Mesenchymal stem cell (in vitro differentiated cells and primary cell): ENCODE measurements at regions not wholly inside any gene's neighbourhood (a gene's known extent, or its start where the extent isn't known, plus 50 kb on each side); places are given as distances from the start of the nearest gene placed in this dataset.
A peak's percentile ranks its signal among the peaks of the same experiment; 100 is the strongest.

Source experiments
- DNase-seq: peaks from one replicate; pipeline ENCODE4 v3.0.0-alpha.2; 2013
- H2AFZ ChIP-seq: one replicate; pipeline ENCODE4 v1.6.1; 2013; ENCODE audit warnings: low read depth, mild to moderate bottlenecking, control low read depth, inconsistent platforms, low read length, moderate library complexity
- H2AK5ac ChIP-seq: 2 replicates; pipeline ENCODE4 v1.6.1; 2013; ENCODE audit warnings: low read length, moderate library complexity, mild to moderate bottlenecking, inconsistent platforms; ENCODE audit not compliant: severe bottlenecking
- H2BK120ac ChIP-seq: one replicate; pipeline ENCODE4 v1.6.1; 2013; ENCODE audit warnings: low read depth, mild to moderate bottlenecking, inconsistent platforms, low read length, moderate library complexity
- H2BK12ac ChIP-seq, 2 experiments: one replicate each; pipeline ENCODE4 v1.6.1; 2013; ENCODE audit warnings: inconsistent platforms in 2 of 2, low read length in 2 of 2, mild to moderate bottlenecking in 2 of 2, moderate library complexity in 2 of 2, control low read depth in 1 of 2
- H2BK15ac ChIP-seq: one replicate; pipeline ENCODE4 v1.6.1; 2013; ENCODE audit warnings: mild to moderate bottlenecking, low read depth, inconsistent platforms; ENCODE audit not compliant: poor library complexity, severe bottlenecking
- H2BK5ac ChIP-seq: 2 replicates; pipeline ENCODE4 v1.6.1; 2013; ENCODE audit warnings: low read depth, mild to moderate bottlenecking, low read length, control low read depth, inconsistent platforms; ENCODE audit not compliant: poor library complexity, severe bottlenecking
- H3K14ac ChIP-seq, 2 experiments: one replicate each; pipeline ENCODE4 v1.6.1; 2013; ENCODE audit warnings: inconsistent platforms in 2 of 2, low read length in 2 of 2, control low read depth in 1 of 2, mild to moderate bottlenecking in 1 of 2, moderate library complexity in 1 of 2
- H3K18ac ChIP-seq, 2 experiments: one replicate each; pipeline ENCODE4 v1.6.1; 2013; ENCODE audit warnings: inconsistent platforms in 2 of 2, low read length in 2 of 2, control low read depth in 1 of 2, low read depth in 1 of 2, mild to moderate bottlenecking in 1 of 2
- H3K23ac ChIP-seq, 2 experiments: one replicate each; pipeline ENCODE4 v1.6.1; 2013; ENCODE audit warnings: inconsistent platforms in 2 of 2, low read length in 2 of 2, mild to moderate bottlenecking in 2 of 2, moderate library complexity in 2 of 2, control low read depth in 1 of 2
- H3K27ac ChIP-seq: 2 replicates; pipeline ENCODE4 v1.5.1; 2013; ENCODE audit warnings: mild to moderate bottlenecking, moderate library complexity, low read length, control low read depth, inconsistent platforms; ENCODE audit not compliant: poor library complexity, severe bottlenecking
- H3K27me3 ChIP-seq, 2 experiments: 2 replicates each; pipeline versions ENCODE4 v1.6.1 to v1.7.0; 2013; ENCODE audit warnings: low read length in 2 of 2, mild to moderate bottlenecking in 2 of 2, moderate library complexity in 2 of 2, control low read depth in 1 of 2, inconsistent platforms in 1 of 2; ENCODE audit not compliant: control insufficient read depth in 1 of 2, insufficient read depth in 1 of 2
- H3K36me3 ChIP-seq, 2 experiments: 2 replicates each; pipeline versions ENCODE4 v1.6.1 to v1.7.0; 2013; ENCODE audit warnings: low read length in 2 of 2, control low read depth in 1 of 2, inconsistent platforms in 1 of 2, low read depth in 1 of 2, mild to moderate bottlenecking in 1 of 2; ENCODE audit not compliant: insufficient read depth in 2 of 2, control insufficient read depth in 1 of 2
- H3K4ac ChIP-seq, 2 experiments: one replicate each; pipeline ENCODE4 v1.6.1; 2013; ENCODE audit warnings: inconsistent platforms in 2 of 2, low read length in 2 of 2, mild to moderate bottlenecking in 2 of 2, moderate library complexity in 2 of 2, control low read depth in 1 of 2, low read depth in 1 of 2
- H3K4me1 ChIP-seq: 2 replicates; pipeline ENCODE4 v1.6.1; 2013; ENCODE audit warnings: low read depth, low read length, control low read depth; ENCODE audit not compliant: control insufficient read depth, insufficient read depth
- H3K4me2 ChIP-seq: 2 replicates; pipeline ENCODE4 v1.6.1; 2013; ENCODE audit warnings: low read length, mild to moderate bottlenecking, inconsistent platforms; ENCODE audit not compliant: poor library complexity, severe bottlenecking
- H3K4me3 ChIP-seq, 2 experiments: 2 replicates each; pipeline versions ENCODE4 v1.5.1 to v1.7.0; 2013; ENCODE audit warnings: low read length in 2 of 2, mild to moderate bottlenecking in 2 of 2, control low read depth in 1 of 2, low read depth in 1 of 2; ENCODE audit not compliant: insufficient read depth in 1 of 2
- H3K79me1 ChIP-seq: replicated peaks from 2 replicates; pipeline ENCODE4 v1.6.1; 2013; ENCODE audit warnings: mild to moderate bottlenecking, control low read depth, low read length, inconsistent platforms; ENCODE audit not compliant: poor library complexity, severe bottlenecking
- H3K9ac ChIP-seq: 2 replicates; pipeline ENCODE4 v1.7.0; 2013; ENCODE audit warnings: mild to moderate bottlenecking, low read length, moderate library complexity
- H3K9me3 ChIP-seq: 2 replicates; pipeline ENCODE4 v1.7.0; 2013; ENCODE audit warnings: mild to moderate bottlenecking, low read length; ENCODE audit not compliant: control insufficient read depth
- H4K8ac ChIP-seq: one replicate; pipeline ENCODE4 v1.6.1; 2013; ENCODE audit warnings: inconsistent platforms, mild to moderate bottlenecking, low read length, moderate library complexity
- H4K91ac ChIP-seq: one replicate; pipeline ENCODE4 v1.6.1; 2013; ENCODE audit warnings: mild to moderate bottlenecking, low read length, inconsistent platforms
- WGBS: methylation state at CpG from one replicate; pipeline ENCODE4 v1.1.7; 2013; ENCODE audit warnings: mixed read lengths; 5-methylcytosine and 5-hydroxymethylcytosine counted together

DNA sequence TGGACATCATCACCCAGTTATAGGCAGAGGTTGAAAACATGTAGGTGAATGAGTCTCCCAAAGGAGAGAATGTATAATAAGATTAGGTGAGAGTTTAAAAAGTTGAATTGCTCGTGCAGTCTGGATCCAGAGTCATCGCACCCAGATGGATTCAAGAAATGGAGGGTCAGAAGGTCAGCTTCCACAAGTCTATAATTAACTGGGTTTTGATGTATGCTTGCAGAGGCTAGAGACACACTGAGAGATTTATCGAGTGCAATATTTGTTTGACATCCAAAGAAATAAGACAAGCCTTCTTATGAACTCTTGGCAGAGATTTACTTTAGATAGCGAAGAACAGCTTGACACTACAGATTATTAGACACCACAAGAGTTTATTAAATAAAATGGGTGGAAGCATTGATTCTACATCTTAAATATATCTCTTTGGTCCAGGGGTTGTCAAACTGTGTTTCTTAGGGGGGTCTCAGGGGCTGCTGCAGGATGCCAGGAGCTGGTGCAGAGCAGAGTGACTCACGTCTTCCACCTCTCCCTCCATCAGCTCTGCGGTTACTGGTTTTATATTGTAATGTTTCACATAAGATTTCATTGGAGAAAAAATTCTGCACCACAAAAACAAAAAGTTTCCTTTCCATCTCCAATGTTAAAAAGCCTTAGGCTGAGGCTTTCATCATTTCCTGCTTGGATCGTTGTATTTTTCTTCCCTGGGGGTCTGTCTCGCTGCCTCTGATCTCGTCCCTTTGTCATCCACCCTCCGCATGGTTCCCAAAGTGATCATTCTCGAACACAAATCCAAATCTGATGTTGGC, 176.2 kb upstream of the AHI1 start:
- DNase-seq = no peak
- no peaks in the 10 kb centered on the region for H3K27me3 ChIP-seq
- no peak overlapping the region for H3K4me2 ChIP-seq
- H2BK5ac ChIP-seq = no peak overlapping the region
- no peak overlapping the region for H2BK12ac ChIP-seq
- no peaks in the 10 kb centered on the region for H3K79me1 ChIP-seq
- H4K91ac ChIP-seq = no peak overlapping the region
- no peak overlapping the region for H4K8ac ChIP-seq
- H3K9ac ChIP-seq = no peak overlapping the region
- H3K14ac ChIP-seq = no peak overlapping the region
- H2BK120ac ChIP-seq = no peak overlapping the region
- no peak overlapping the region for H3K4me3 ChIP-seq
- H3K36me3 ChIP-seq = no peaks in the 10 kb centered on the region
- H3K4me1 ChIP-seq = peaks cover 5% of the 10 kb centered on the region
- H3K18ac ChIP-seq = no peak overlapping the region
- no peak overlapping the region for H2BK15ac ChIP-seq
- peak overlapping the region; percentile 23 for H3K27ac ChIP-seq
- peaks cover 4% of the 10 kb centered on the region for H3K9me3 ChIP-seq
- H3K23ac ChIP-seq = no peak overlapping the region
- peak overlapping the region; percentile 33 for H2AK5ac ChIP-seq
- no peak overlapping the region for H2AFZ ChIP-seq
- no peak overlapping the region for H3K4ac ChIP-seq
- 77% methylated on average over 9 of the region's 11 CpGs for WGBS

DNA sequence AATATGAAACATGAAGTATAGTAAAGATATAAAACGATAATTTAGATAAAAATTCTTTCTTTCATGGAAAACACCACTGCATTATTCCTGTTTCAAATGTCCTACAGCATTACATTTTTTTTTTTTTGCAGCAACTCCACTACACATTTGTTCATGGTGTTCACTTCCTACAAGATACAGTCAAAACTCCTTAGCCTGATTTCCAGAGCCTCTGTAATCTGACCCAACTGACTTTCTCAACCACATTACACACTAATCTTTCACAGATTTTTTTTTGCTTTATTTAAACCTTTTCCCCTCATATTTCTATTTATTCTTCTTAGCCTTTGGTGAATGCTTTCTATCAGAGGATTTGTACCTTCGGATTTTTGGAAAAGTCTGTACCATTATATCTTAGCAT, 176.5 kb upstream of the PDE7B start:
- H2BK15ac ChIP-seq = no peak overlapping the region
- peaks cover 5% of the 10 kb centered on the region for H3K4me1 ChIP-seq
- H2BK12ac ChIP-seq = no peak overlapping the region
- no peak overlapping the region for H2BK5ac ChIP-seq
- no peak overlapping the region for H3K18ac ChIP-seq
- no peak overlapping the region for H4K91ac ChIP-seq
- WGBS = 100% methylated on average over 1 of the region's 2 CpGs
- no peak overlapping the region for H3K23ac ChIP-seq
- H3K27ac ChIP-seq = no peak overlapping the region
- no peaks in the 10 kb centered on the region for H3K79me1 ChIP-seq
- no peak overlapping the region for H3K4me3 ChIP-seq
- no peak overlapping the region for H4K8ac ChIP-seq
- H2AFZ ChIP-seq = no peak overlapping the region
- no peak overlapping the region for H3K4me2 ChIP-seq
- H3K36me3 ChIP-seq = no peaks in the 10 kb centered on the region
- H3K14ac ChIP-seq = no peak overlapping the region
- DNase-seq = no peak
- peaks cover 4% of the 10 kb centered on the region for H3K9me3 ChIP-seq
- no peak overlapping the region for H3K9ac ChIP-seq
- H2BK120ac ChIP-seq = no peak overlapping the region
- no peak overlapping the region for H3K4ac ChIP-seq
- H3K27me3 ChIP-seq = no peaks in the 10 kb centered on the region
- H2AK5ac ChIP-seq = no peak overlapping the region

DNA sequence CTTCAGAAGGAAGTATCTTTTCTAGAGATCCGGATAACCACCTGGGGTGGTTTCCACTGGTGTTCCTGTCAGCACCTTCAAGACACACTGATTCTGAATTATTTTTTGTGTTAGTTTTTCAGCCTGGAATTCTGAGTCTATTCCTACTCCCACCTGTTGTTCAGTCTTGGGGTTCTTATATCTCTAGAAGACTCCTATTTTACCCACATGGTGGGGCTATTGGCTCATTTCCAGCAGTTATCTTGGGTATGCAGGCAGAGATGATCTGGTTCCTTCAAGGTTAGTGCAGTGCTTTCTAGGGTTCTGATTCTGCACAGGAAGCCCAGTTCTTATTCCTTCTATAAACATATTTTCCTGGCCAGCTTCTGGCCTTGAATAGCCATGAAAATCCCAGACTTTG, 175.6 kb upstream of the PDE7B start:
- WGBS = 0% methylated on average over 1 of the region's 1 CpG
- Histone ChIP-seq H2BK5ac (no peak overlapping the region), H3K9ac (no peak overlapping the region), H3K18ac (no peak overlapping the region), H4K8ac (no peak overlapping the region), H3K79me1 (no peaks in the 10 kb centered on the region), H3K23ac (no peak overlapping the region), H3K27me3 (no peaks in the 10 kb centered on the region), H2BK12ac (no peak overlapping the region), H3K4me2 (no peak overlapping the region), H2AK5ac (no peak overlapping the region), H3K9me3 (peaks cover 4% of the 10 kb centered on the region), H3K4me3 (no peak overlapping the region), H2BK15ac (no peak overlapping the region), H4K91ac (no peak overlapping the region), H2AFZ (no peak overlapping the region), H3K4me1 (peaks cover 5% of the 10 kb centered on the region), H2BK120ac (no peak overlapping the region), H3K4ac (no peak overlapping the region), H3K14ac (no peak overlapping the region), H3K36me3 (no peaks in the 10 kb centered on the region), H3K27ac (no peak overlapping the region)
- peak; percentile 56 for DNase-seq

DNA sequence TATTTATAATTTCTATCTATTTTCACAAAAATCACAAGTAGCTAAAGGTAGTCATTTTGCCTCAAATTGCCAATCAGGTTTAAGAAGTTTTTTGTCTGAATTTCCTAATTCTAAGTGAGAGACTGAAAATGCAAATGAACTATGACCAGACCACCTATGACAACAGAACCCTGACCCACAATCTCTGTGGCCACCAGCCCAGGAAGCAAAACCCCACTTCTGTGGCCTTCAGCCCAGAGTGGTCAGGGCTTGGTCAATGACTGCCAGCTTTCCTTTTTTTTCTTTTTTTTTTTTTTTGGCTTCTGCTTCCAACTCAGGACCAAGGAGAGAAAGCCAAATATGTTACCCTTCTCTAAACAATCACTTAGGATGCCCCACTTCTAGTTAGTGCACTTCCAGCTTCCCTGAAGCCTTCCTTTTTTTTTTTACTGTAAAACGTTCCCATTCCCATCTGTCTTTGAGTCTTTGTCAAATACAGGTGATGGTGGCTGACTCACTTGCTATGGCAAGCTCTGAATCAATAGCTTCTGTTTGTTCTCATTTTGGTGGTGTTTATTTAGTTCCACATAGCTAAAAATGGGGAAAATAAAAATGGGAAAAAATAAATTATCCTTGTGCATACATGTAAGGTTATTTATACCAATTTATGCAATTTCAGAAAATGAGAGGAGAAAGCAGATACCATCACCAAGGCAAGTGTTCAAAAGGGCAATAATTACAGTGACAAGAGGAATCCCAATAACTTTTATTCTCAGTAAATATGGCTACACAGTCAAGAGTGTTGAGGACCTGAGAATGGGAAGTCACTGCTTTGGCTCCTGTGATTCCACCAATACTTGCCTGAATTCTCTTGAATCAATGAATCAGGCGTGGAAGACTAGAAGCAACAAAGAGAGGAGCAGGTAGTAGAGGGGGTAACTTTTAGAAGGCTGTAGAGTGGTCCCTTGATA, 170.3 kb upstream of the PDE7B start:
- Histone ChIP-seq H3K27ac (no peak overlapping the region), H3K79me1 (no peaks in the 10 kb centered on the region), H3K23ac (no peak overlapping the region), H4K91ac (no peak overlapping the region), H3K9me3 (no peaks in the 10 kb centered on the region), H2BK5ac (no peak overlapping the region), H3K9ac (no peak overlapping the region), H2BK15ac (no peak overlapping the region), H2AK5ac (no peak overlapping the region), H3K27me3 (no peaks in the 10 kb centered on the region), H2AFZ (no peak overlapping the region), H3K4me3 (no peak overlapping the region), H3K18ac (no peak overlapping the region), H3K4me1 (no peaks in the 10 kb centered on the region), H3K36me3 (no peaks in the 10 kb centered on the region), H4K8ac (no peak overlapping the region), H3K4ac (no peak overlapping the region), H3K14ac (no peak overlapping the region), H2BK12ac (no peak overlapping the region), H3K4me2 (no peak overlapping the region), H2BK120ac (no peak overlapping the region)
- no peak for DNase-seq
- WGBS = 100% methylated on average over 1 of the region's 2 CpGs
